ENCODE measurements at regions not wholly inside any gene's neighbourhood (a gene's known extent, or its start where the extent isn't known, plus 50 kb on each side); places are given as distances from the start of the nearest gene placed in this dataset.

DNA sequence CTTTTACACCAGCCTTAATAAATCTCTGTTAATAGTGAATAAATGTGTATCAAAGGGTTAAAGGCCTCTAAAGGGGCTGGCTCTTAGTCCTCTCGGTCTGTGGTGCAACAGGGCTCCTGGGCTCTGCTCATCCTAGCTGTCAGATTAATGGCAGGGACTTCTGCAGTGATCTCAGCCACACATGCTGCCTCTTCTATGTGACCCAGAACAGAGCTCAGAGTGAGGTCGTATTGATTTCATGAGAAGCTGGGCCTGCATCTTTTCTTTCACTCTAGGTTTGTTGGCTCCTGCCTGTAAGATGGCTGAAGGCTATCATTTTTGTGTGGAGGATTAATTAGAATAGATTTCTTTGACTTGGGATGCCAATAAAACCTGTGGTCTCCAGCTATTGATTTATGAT lies 165.0 kb upstream of the GLRA1 start:
- no peak for DNase-seq (ENCODE audit: low spot score)
- Histone ChIP-seq H4K20me1 (ENCODE audit: low read depth) (no peaks in the 10 kb centered on the region), H3K27ac (no peak overlapping the region), H3K36me3 (no peaks in the 10 kb centered on the region), H3K9me3 (ENCODE audit: low read depth) (no peaks in the 10 kb centered on the region), H3F3A (ENCODE audit: low read depth) (no peaks in the 10 kb centered on the region), H3K79me2 (ENCODE audit: low read depth) (no peaks in the 10 kb centered on the region), H2AFZ (replicated peaks) (no peak overlapping the region), H3K4me1 (peaks cover 8% of the 10 kb centered on the region), H3K4me2 (no peak overlapping the region), H3K27me3 (peaks cover 7% of the 10 kb centered on the region), H3K4me3 (no peak overlapping the region), H3K9ac (no peak overlapping the region)
- TF ChIP-seq EZH2 (IDR thresholded peaks at IDR 0.05): no peak
- H3K4me3 Mint-ChIP-seq: no peak overlapping the region
- peaks cover 50% of the 10 kb centered on the region for H3K4me1 Mint-ChIP-seq
- peaks cover 5% of the 10 kb centered on the region for H3K27me3 Mint-ChIP-seq (ENCODE audit: insufficient read depth, low read depth)
- H3K27ac Mint-ChIP-seq: peak overlapping the region; percentile 0
- no peaks in the 10 kb centered on the region for H3K9me3 Mint-ChIP-seq
- H3K36me3 Mint-ChIP-seq: no peaks in the 10 kb centered on the region

DNA sequence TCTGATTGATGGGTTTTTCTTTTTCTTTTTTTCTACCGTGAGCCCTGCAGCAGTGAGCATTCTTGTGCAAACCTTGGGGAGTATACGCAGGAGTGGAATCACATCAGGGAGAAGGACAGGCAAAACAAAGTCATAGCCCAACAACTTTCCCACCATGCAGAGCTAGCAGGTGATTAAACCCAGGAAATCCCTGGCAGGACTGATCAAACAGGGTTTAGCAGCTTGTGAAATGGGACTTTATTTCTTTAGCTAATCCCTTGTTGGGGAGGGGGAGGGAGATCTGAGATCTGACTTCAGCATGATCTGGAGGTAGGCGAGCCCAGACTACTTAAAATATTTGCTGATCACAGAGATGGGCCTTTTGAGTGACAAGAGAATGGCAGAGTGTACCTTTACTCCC lies 162.0 kb upstream of the GLRA1 start:
- no peaks in the 10 kb centered on the region for H3K79me2 ChIP-seq (ENCODE audit: low read depth)
- no peaks in the 10 kb centered on the region for H3K36me3 ChIP-seq
- Mint-ChIP-seq H3K27me3 (ENCODE audit: insufficient read depth, low read depth) (peaks cover 5% of the 10 kb centered on the region), H3K27ac (no peak overlapping the region), H3K4me1 (peaks cover 36% of the 10 kb centered on the region), H3K9me3 (no peaks in the 10 kb centered on the region), H3K4me3 (no peak overlapping the region), H3K36me3 (no peaks in the 10 kb centered on the region)
- H3K9me3 ChIP-seq (ENCODE audit: low read depth): no peaks in the 10 kb centered on the region
- H3K4me3 ChIP-seq: no peak overlapping the region
- H4K20me1 ChIP-seq (ENCODE audit: low read depth): no peaks in the 10 kb centered on the region
- H2AFZ ChIP-seq (replicated peaks): no peak overlapping the region
- peaks cover 8% of the 10 kb centered on the region for H3K4me1 ChIP-seq
- peak overlapping the region; percentile 28 for H3K4me2 ChIP-seq
- no peak overlapping the region for H3K9ac ChIP-seq
- no peaks in the 10 kb centered on the region for H3F3A ChIP-seq (ENCODE audit: low read depth)
- peak; percentile 36 for DNase-seq (ENCODE audit: low spot score)
- peaks cover 6% of the 10 kb centered on the region for H3K27me3 ChIP-seq
- H3K27ac ChIP-seq: no peak overlapping the region
- TF ChIP-seq, protein P1, sequence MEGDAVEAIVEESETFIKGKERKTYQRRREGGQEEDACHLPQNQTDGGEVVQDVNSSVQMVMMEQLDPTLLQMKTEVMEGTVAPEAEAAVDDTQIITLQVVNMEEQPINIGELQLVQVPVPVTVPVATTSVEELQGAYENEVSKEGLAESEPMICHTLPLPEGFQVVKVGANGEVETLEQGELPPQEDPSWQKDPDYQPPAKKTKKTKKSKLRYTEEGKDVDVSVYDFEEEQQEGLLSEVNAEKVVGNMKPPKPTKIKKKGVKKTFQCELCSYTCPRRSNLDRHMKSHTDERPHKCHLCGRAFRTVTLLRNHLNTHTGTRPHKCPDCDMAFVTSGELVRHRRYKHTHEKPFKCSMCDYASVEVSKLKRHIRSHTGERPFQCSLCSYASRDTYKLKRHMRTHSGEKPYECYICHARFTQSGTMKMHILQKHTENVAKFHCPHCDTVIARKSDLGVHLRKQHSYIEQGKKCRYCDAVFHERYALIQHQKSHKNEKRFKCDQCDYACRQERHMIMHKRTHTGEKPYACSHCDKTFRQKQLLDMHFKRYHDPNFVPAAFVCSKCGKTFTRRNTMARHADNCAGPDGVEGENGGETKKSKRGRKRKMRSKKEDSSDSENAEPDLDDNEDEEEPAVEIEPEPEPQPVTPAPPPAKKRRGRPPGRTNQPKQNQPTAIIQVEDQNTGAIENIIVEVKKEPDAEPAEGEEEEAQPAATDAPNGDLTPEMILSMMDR (IDR thresholded peaks at IDR 0.05): no peak
- TF ChIP-seq EZH2phosphoT487 (IDR thresholded peaks at IDR 0.05) (no peak), EZH2 (IDR thresholded peaks at IDR 0.05) (no peak)

DNA sequence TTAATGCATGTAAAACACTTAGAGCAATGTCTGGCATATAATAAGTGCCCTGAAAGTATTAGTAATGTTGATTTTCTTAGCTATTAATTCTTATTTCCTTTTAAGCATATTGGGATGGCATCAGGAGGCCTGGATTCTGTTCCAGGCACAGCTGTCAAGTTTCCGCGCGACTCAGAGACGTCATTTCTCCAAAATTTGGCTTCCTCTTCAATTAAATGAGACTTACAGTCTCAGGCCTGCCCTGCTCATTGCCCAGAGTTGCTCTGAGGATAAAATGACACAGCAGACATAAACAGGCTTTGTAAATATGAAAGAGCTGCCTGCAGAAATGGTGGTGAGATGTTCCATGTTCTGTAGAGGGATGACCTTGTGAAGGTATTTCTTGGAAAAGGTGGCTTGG lies 159.8 kb upstream of the GLRA1 start:
- Histone ChIP-seq H3K4me2 (no peak overlapping the region), H3K4me3 (no peak overlapping the region), H3K4me1 (peaks cover 8% of the 10 kb centered on the region), H3K9me3 (ENCODE audit: low read depth) (no peaks in the 10 kb centered on the region), H3F3A (ENCODE audit: low read depth) (no peaks in the 10 kb centered on the region), H3K27me3 (no peaks in the 10 kb centered on the region), H4K20me1 (ENCODE audit: low read depth) (no peaks in the 10 kb centered on the region), H3K79me2 (ENCODE audit: low read depth) (no peaks in the 10 kb centered on the region), H3K9ac (no peak overlapping the region), H3K27ac (no peak overlapping the region), H3K36me3 (no peaks in the 10 kb centered on the region), H2AFZ (replicated peaks) (no peak overlapping the region)
- Mint-ChIP-seq H3K9me3 (no peaks in the 10 kb centered on the region), H3K4me3 (no peak overlapping the region), H3K4me1 (peaks cover 29% of the 10 kb centered on the region), H3K27me3 (ENCODE audit: insufficient read depth, low read depth) (peaks cover 2% of the 10 kb centered on the region), H3K36me3 (no peaks in the 10 kb centered on the region), H3K27ac (no peak overlapping the region)
- no peak for DNase-seq (ENCODE audit: low spot score)
- no peak for TF ChIP-seq EZH2phosphoT487 (IDR thresholded peaks at IDR 0.05)

DNA sequence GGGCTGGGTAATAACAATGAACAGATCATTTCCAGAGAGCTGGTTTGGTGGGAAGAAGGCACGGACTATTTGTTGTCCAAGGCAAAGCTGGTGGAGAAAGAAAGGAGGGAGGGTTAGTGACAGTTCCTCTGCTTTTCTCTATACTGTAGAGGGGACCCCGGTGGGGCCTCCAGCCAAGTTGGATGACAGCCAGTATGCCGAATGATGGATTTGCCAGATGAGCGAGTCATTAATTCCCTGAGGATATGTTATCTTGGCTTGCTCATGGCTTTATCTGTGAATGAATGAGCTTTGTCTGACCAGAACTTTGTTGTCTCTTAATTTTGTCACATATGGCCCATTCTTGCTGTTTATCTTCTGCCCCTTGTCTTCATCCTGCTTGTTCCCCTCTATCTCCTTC lies 158.6 kb upstream of the GLRA1 start:
- Mint-ChIP-seq H3K9me3 (no peaks in the 10 kb centered on the region), H3K27me3 (ENCODE audit: insufficient read depth, low read depth) (peaks cover 2% of the 10 kb centered on the region), H3K4me1 (peaks cover 26% of the 10 kb centered on the region), H3K27ac (no peak overlapping the region), H3K36me3 (no peaks in the 10 kb centered on the region), H3K4me3 (no peak overlapping the region)
- no peak overlapping the region for H3K4me3 ChIP-seq
- no peaks in the 10 kb centered on the region for H3K9me3 ChIP-seq (ENCODE audit: low read depth)
- H3K4me1 ChIP-seq: peaks cover 8% of the 10 kb centered on the region
- H3K4me2 ChIP-seq: no peak overlapping the region
- no peak overlapping the region for H3K9ac ChIP-seq
- no peaks in the 10 kb centered on the region for H3K36me3 ChIP-seq
- H3K27me3 ChIP-seq: no peaks in the 10 kb centered on the region
- no peaks in the 10 kb centered on the region for H4K20me1 ChIP-seq (ENCODE audit: low read depth)
- no peak overlapping the region for H3K27ac ChIP-seq
- TF ChIP-seq EZH2 (IDR thresholded peaks at IDR 0.05): no peak
- TF ChIP-seq EZH2phosphoT487 (IDR thresholded peaks at IDR 0.05): no peak
- TF ChIP-seq, protein P1 (IDR thresholded peaks at IDR 0.05): no peak
- no peaks in the 10 kb centered on the region for H3K79me2 ChIP-seq (ENCODE audit: low read depth)
- H2AFZ ChIP-seq (replicated peaks): no peak overlapping the region
- H3F3A ChIP-seq (ENCODE audit: low read depth): no peaks in the 10 kb centered on the region
- no peak for DNase-seq (ENCODE audit: low spot score)
